ENCODE measurements at regions not wholly inside any gene's neighbourhood (a gene's known extent, or its start where the extent isn't known, plus 50 kb on each side); places are given as distances from the start of the nearest gene placed in this dataset.

DNA sequence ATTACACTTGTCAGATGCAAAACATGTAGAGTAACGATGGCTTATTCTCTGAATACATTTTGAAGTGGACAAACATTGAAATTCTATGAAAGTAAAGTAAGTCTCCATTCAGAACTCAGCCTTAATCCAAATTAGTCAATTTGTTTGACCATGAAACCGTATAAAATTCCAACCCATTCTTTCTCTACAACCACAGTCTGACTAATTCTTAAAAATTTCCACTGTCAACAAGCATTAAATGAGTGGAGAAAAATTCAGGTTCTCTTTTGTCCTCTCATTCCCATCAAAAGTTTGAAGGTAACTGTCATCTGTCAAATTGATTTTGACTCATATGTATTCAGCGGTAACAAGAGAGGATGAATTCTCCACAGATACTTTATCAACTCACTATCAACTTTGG lies 1031.5 kb downstream of the SORCS1 start:
- ChIA-PET POLR2A (no interaction called here), CTCF (no interaction called here)
- no peak for DNase-seq (ENCODE audit: low read depth)
- Histone ChIP-seq H3K36me3 (ENCODE audit: control insufficient read depth, insufficient read depth, low read length) (no peaks in the 10 kb centered on the region), H3K27me3 (ENCODE audit: control insufficient read depth, insufficient read depth, low read length) (no peaks in the 10 kb centered on the region), H3K4me3 (ENCODE audit: low read depth, low read length) (no peak overlapping the region)
- TF ChIP-seq, protein P1, sequence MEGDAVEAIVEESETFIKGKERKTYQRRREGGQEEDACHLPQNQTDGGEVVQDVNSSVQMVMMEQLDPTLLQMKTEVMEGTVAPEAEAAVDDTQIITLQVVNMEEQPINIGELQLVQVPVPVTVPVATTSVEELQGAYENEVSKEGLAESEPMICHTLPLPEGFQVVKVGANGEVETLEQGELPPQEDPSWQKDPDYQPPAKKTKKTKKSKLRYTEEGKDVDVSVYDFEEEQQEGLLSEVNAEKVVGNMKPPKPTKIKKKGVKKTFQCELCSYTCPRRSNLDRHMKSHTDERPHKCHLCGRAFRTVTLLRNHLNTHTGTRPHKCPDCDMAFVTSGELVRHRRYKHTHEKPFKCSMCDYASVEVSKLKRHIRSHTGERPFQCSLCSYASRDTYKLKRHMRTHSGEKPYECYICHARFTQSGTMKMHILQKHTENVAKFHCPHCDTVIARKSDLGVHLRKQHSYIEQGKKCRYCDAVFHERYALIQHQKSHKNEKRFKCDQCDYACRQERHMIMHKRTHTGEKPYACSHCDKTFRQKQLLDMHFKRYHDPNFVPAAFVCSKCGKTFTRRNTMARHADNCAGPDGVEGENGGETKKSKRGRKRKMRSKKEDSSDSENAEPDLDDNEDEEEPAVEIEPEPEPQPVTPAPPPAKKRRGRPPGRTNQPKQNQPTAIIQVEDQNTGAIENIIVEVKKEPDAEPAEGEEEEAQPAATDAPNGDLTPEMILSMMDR (IDR thresholded peaks at IDR 0.05; ENCODE audit: insufficient read depth, low read depth, low read length): no peak

DNA sequence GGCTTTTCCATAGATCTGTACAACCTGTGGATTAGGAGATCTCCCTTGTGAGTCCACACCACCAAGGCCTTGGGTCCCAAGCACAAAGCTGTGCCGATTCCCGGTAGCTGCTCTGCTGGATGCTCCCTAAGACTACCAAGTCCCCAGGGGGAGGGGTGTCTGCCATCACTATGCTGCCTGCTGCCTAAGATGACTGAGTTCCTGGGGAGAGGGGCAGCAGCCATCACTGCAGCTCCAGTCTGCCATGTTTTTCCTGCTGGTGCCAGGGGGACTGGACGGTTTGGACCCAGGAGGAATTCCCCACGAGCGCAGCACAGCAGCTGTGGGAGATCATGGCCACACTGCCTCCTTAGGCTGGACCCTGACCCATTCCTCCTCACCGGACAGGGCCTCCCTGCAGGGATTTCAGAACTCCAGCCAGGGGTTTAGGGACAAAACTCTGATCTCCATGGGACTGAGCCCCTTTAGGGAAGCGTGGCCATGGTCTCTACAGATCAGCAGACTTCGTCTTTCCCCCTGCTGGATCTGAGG lies 1049.8 kb downstream of the SORCS1 start:
- TF ChIP-seq, protein P1 (IDR thresholded peaks at IDR 0.05; ENCODE audit: insufficient read depth, low read depth, low read length): no peak
- ChIA-PET CTCF (no interaction called here), POLR2A (no interaction called here)
- H3K36me3 ChIP-seq (ENCODE audit: control insufficient read depth, insufficient read depth, low read length): no peaks in the 10 kb centered on the region
- no peak overlapping the region for H3K4me3 ChIP-seq (ENCODE audit: low read depth, low read length)
- no peaks in the 10 kb centered on the region for H3K27me3 ChIP-seq (ENCODE audit: control insufficient read depth, insufficient read depth, low read length)
- no peak for DNase-seq (ENCODE audit: low read depth)

DNA sequence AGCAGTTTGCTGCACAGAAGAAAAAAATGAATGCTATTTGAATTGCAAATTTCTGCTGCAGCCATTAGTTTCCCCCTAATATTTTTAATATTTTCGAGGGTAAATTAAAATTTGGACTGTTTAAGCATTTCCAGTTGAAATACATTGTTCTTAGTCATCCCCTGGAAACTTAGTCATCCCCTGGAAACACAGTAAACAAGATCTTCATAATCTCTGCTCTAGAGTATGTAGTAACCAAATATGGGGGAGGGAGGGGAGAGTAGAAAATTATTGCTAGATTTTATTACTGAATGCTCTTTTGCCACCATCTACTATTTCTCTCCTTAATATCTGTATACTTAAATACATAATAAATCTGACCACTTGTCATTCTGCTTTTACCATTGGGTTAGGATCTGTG lies 1053.3 kb downstream of the SORCS1 start:
- no peaks in the 10 kb centered on the region for H3K27me3 ChIP-seq (ENCODE audit: control insufficient read depth, insufficient read depth, low read length)
- DNase-seq (ENCODE audit: low read depth): no peak
- TF ChIP-seq, protein P1 (IDR thresholded peaks at IDR 0.05; ENCODE audit: insufficient read depth, low read depth, low read length): no peak
- no peaks in the 10 kb centered on the region for H3K36me3 ChIP-seq (ENCODE audit: control insufficient read depth, insufficient read depth, low read length)
- ChIA-PET CTCF (no interaction called here), POLR2A (no interaction called here)
- no peak overlapping the region for H3K4me3 ChIP-seq (ENCODE audit: low read depth, low read length)

DNA sequence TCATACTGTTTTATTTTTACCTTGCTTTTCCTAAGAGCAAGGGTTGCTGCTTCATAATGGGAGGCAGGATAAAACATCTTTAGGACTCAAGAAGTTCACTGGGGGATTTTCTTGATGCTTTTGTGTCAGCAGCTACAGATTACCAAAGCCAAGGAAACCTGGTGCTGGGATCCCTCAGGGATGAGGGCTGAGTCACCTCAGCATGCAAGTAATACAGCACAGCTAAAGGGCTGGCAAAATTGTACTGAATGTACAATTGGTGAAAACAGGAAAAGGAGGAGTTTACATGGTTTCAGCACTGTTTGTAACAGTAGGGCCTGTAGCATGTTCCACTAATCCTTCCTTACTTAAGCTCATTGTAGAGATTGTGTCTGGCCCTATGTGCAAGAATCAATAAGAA lies 1056.8 kb downstream of the SORCS1 start:
- H3K4me3 ChIP-seq (ENCODE audit: low read depth, low read length): no peak overlapping the region
- no peaks in the 10 kb centered on the region for H3K27me3 ChIP-seq (ENCODE audit: control insufficient read depth, insufficient read depth, low read length)
- CTCF ChIA-PET: no interaction called here
- TF ChIP-seq, protein P1 (IDR thresholded peaks at IDR 0.05; ENCODE audit: insufficient read depth, low read depth, low read length): no peak
- H3K36me3 ChIP-seq (ENCODE audit: control insufficient read depth, insufficient read depth, low read length): no peaks in the 10 kb centered on the region
- no peak for DNase-seq (ENCODE audit: low read depth)
- POLR2A ChIA-PET: no interaction called here

DNA sequence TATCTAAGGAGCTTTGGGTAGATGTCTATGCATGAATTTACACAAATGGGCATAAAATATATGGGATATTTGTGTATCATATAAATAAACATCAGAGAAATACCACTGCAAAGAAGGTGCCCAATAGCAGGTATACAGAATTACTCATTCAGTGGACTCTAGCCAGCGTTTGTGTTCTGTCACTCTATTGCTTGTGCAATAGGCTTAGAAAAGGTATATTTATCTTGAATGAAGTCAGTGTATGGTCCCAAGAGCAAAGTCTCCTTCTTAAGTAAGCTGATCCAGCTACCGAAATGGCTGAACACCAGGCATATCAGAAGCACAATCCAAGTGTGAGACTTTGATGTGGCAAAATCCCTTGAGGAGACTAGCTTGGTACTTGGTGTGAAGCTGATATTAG lies 1058.4 kb downstream of the SORCS1 start:
- ChIA-PET POLR2A (no interaction called here), CTCF (no interaction called here)
- Histone ChIP-seq H3K36me3 (ENCODE audit: control insufficient read depth, insufficient read depth, low read length) (no peaks in the 10 kb centered on the region), H3K27me3 (ENCODE audit: control insufficient read depth, insufficient read depth, low read length) (no peaks in the 10 kb centered on the region), H3K4me3 (ENCODE audit: low read depth, low read length) (no peak overlapping the region)
- no peak for DNase-seq (ENCODE audit: low read depth)
- TF ChIP-seq, protein P1 (IDR thresholded peaks at IDR 0.05; ENCODE audit: insufficient read depth, low read depth, low read length): no peak
